HUES6 (cell line): ENCODE measurements at regions not wholly inside any gene's neighbourhood (a gene's known extent, or its start where the extent isn't known, plus 50 kb on each side); places are given as distances from the start of the nearest gene placed in this dataset.
A peak's percentile ranks its signal among the peaks of the same experiment; 100 is the strongest.

Experiments
- H3K27ac ChIP-seq: 2 replicates; pipeline ENCODE4 v1.7.0; 2013; ENCODE audit warnings: low read depth, mild to moderate bottlenecking, low read length, inconsistent platforms
- H3K27me3 ChIP-seq: 2 replicates; pipeline ENCODE4 v1.6.1; 2013; ENCODE audit warnings: low read length; ENCODE audit not compliant: control insufficient read depth, insufficient read depth
- H3K36me3 ChIP-seq: 2 replicates; pipeline ENCODE4 v1.6.1; 2013; ENCODE audit warnings: low read length; ENCODE audit not compliant: control insufficient read depth, insufficient read depth
- H3K4me1 ChIP-seq: 2 replicates; pipeline ENCODE4 v1.6.1; 2013; ENCODE audit warnings: low read length; ENCODE audit not compliant: control insufficient read depth, insufficient read depth
- H3K4me3 ChIP-seq: 2 replicates; pipeline ENCODE4 v1.5.1; 2013; ENCODE audit warnings: low read depth, low read length
- H3K9ac ChIP-seq: one replicate; pipeline ENCODE4 v1.6.1; 2013; ENCODE audit warnings: mild to moderate bottlenecking, low read length
- H3K9me3 ChIP-seq: 2 replicates; pipeline ENCODE4 v1.6.1; 2013; ENCODE audit warnings: low read depth, low read length; ENCODE audit not compliant: control insufficient read depth, insufficient read depth

GRCh38 chr7:26441611-26442277 lies 150.1 kb downstream of the SNX10 start:
- Histone ChIP-seq H3K9ac (peak overlapping the region; percentile 36), H3K27me3 (no peaks in the 10 kb centered on the region), H3K36me3 (no peaks in the 10 kb centered on the region), H3K27ac (no peak overlapping the region; the same call in 1 of the 2 replicates), H3K4me3 (no peak overlapping the region), H3K9me3 (no peaks in the 10 kb centered on the region), H3K4me1 (peaks cover 23% of the 10 kb centered on the region)

- no peaks in the 10 kb centered on the region for H3K9me3 ChIP-seq
- no peaks in the 10 kb centered on the region for H3K36me3 ChIP-seq
- H3K9ac ChIP-seq, result no peak overlapping the region
- no peak overlapping the region for H3K27ac ChIP-seq
- H3K4me3 ChIP-seq, result no peak overlapping the region
- H3K4me1 ChIP-seq, result peaks cover 31% of the 10 kb centered on the region
- H3K27me3 ChIP-seq, result no peaks in the 10 kb centered on the region
These were observed 151.3 kb downstream of the SNX10 start for GRCh38 chr7:26443006-26443405.

- peaks cover 31% of the 10 kb centered on the region for H3K4me1 ChIP-seq
- no peak overlapping the region for H3K4me3 ChIP-seq
- no peak overlapping the region for H3K9ac ChIP-seq
- H3K36me3 ChIP-seq, result no peaks in the 10 kb centered on the region
- no peaks in the 10 kb centered on the region for H3K9me3 ChIP-seq
- H3K27ac ChIP-seq, result no peak overlapping the region
- no peaks in the 10 kb centered on the region for H3K27me3 ChIP-seq
These were observed 152.1 kb downstream of the SNX10 start for GRCh38 chr7:26443751-26444150.

- Histone ChIP-seq H3K27me3 (no peaks in the 10 kb centered on the region), H3K27ac (no peak overlapping the region), H3K9ac (no peak overlapping the region), H3K9me3 (no peaks in the 10 kb centered on the region), H3K4me1 (peaks cover 31% of the 10 kb centered on the region), H3K4me3 (no peak overlapping the region), H3K36me3 (no peaks in the 10 kb centered on the region)
These were observed 152.9 kb downstream of the SNX10 start for GRCh38 chr7:26444555-26444954.

GRCh38 chr7:26447116-26447515 lies 155.5 kb downstream of the SNX10 start:
- Histone ChIP-seq H3K36me3 (no peaks in the 10 kb centered on the region), H3K27ac (no peak overlapping the region), H3K9me3 (no peaks in the 10 kb centered on the region), H3K4me3 (no peak overlapping the region), H3K4me1 (peaks cover 20% of the 10 kb centered on the region), H3K9ac (no peak overlapping the region), H3K27me3 (no peaks in the 10 kb centered on the region)

- no peak overlapping the region for H3K4me3 ChIP-seq
- no peak overlapping the region for H3K9ac ChIP-seq
- H3K9me3 ChIP-seq, result no peaks in the 10 kb centered on the region
- no peak overlapping the region for H3K27ac ChIP-seq
- peaks cover 25% of the 10 kb centered on the region for H3K4me1 ChIP-seq
- H3K36me3 ChIP-seq, result no peaks in the 10 kb centered on the region
- no peaks in the 10 kb centered on the region for H3K27me3 ChIP-seq
These were observed 157.8 kb downstream of the SNX10 start for GRCh38 chr7:26449175-26450165.

GRCh38 chr7:26451997-26452396 lies 160.3 kb downstream of the SNX10 start:
- Histone ChIP-seq H3K36me3 (no peaks in the 10 kb centered on the region), H3K4me1 (peaks cover 20% of the 10 kb centered on the region), H3K9ac (no peak overlapping the region), H3K9me3 (no peaks in the 10 kb centered on the region), H3K4me3 (no peak overlapping the region), H3K27me3 (no peaks in the 10 kb centered on the region), H3K27ac (no peak overlapping the region)

- Histone ChIP-seq H3K9ac (no peak overlapping the region), H3K9me3 (no peaks in the 10 kb centered on the region), H3K4me1 (peaks cover 17% of the 10 kb centered on the region), H3K4me3 (no peak overlapping the region), H3K36me3 (no peaks in the 10 kb centered on the region), H3K27me3 (no peaks in the 10 kb centered on the region), H3K27ac (no peak overlapping the region)
These were observed 162.5 kb downstream of the SNX10 start for GRCh38 chr7:26454180-26454579.

- Histone ChIP-seq H3K9me3 (no peaks in the 10 kb centered on the region), H3K27ac (no peak overlapping the region), H3K4me3 (no peak overlapping the region), H3K4me1 (peaks cover 3% of the 10 kb centered on the region; the same call in 1 of the 2 replicates), H3K9ac (no peak overlapping the region), H3K27me3 (no peaks in the 10 kb centered on the region), H3K36me3 (no peaks in the 10 kb centered on the region)
These were observed 166.2 kb downstream of the SNX10 start for GRCh38 chr7:26457696-26458327.

- no peaks in the 10 kb centered on the region for H3K9me3 ChIP-seq
These were observed 166.9 kb downstream of the SNX10 start for GRCh38 chr7:26458466-26459145.

More at GRCh38 chr7:26458466-26459145, 166.9 kb downstream of the SNX10 start:
- Histone ChIP-seq H3K9ac (no peak overlapping the region), H3K4me3 (no peak overlapping the region), H3K36me3 (no peaks in the 10 kb centered on the region), H3K4me1 (peaks cover 3% of the 10 kb centered on the region; the same call in 1 of the 2 replicates), H3K27ac (no peak overlapping the region), H3K27me3 (no peaks in the 10 kb centered on the region)
